Pancreas (tissue), 10 donors: ENCODE measurements at regions not wholly inside any gene's neighbourhood (a gene's known extent, or its start where the extent isn't known, plus 50 kb on each side); places are given as distances from the start of the nearest gene placed in this dataset.

Experiments used
- ATAC-seq, 4 donors: fragments of 200-7000 bp; cut with Tn5 transposase; one replicate each; pipeline versions ENCODE4 v1.8.0 to v1.9.1; 2020; ENCODE audit warnings: mild to moderate bottlenecking in 4 of 4, moderate library complexity in 4 of 4
- DNase-seq, 6 donors: peaks; one replicate each; pipeline ENCODE4 v3.0.0-alpha.2; 2020
- FAIRE-seq: peaks from 2 replicates; lab custom pipeline; 2012; peaks lifted over from hg19 to GRCh38; lab: Jason Lieb, UNC
- H3K27ac ChIP-seq, 4 donors: fragments of 200-600 bp; sonication (generic); 1 replicate in 3 of 4; 2 replicates in 1 of 4; pipeline versions ENCODE4 v1.5.0 to v1.8.0; 2020
- H3K27me3 ChIP-seq, 4 donors: fragments of 200-600 bp; one replicate each; pipeline ENCODE4 v1.8.0; 2021
- H3K36me3 ChIP-seq, 3 donors: fragments of 200-600 bp; sonication (generic) in 1 of 3; one replicate each; pipeline versions ENCODE4 v1.5.0 to v1.8.0; 2020 to 2021
- H3K4me1 ChIP-seq, 3 donors: fragments of 200-600 bp; one replicate each; pipeline ENCODE4 v1.8.0; 2021
- H3K4me3 ChIP-seq, 4 donors: fragments of 200-600 bp; sonication (generic) in 2 of 4; one replicate each; pipeline versions ENCODE4 v1.5.0 to v1.8.0; 2020 to 2021
- H3K9me3 ChIP-seq, 4 donors: fragments of 200-600 bp; one replicate each; pipeline ENCODE4 v1.8.0; 2021
- WGBS, 2 donors: extraction: QIAGEN DNeasy Blood & Tissue Kit; methylation state at CpG; one replicate each; pipeline ENCODE4 v1.1.7; 2013; 5-methylcytosine and 5-hydroxymethylcytosine counted together
- intact Hi-C, 3 donors: fragments of 100-400 bp; cut with DNase I; formaldehyde crosslinking; loops; one replicate each; pipeline versions ENCODE4 v1.11.1 to v1.14.2; 2022
- TF ChIP-seq, protein P1 (sequence below), 4 donors: fragments of 200-600 bp; sonication (generic) in 3 of 4; IDR thresholded peaks; one replicate each; pipeline versions ENCODE4 v1.5.0 to v1.8.0; 2021; ENCODE audit warnings: antibody characterized with exemption in 4 of 4
- donor health status: healthy with polysubstance abuse.
- donor health status: DM: no; HTN: no; CAD: no; lungs with moderate emphysema.
- donor health status: DM: no; HTN: no; CAD: no.
- donor health status: control.
- donor health status: control.
- donor health status: Bipolar disorder and iron deficiency.
- donor health status: DM: yes; HTN: yes; CAD: no.
- donor health status: DM: no; HTN: no; CAD: no.
- donor health status: DM: no; HTN: no; CAD: no.
- donor health status: DM: yes; HTN: yes; CAD: no.

GRCh38 chr2:235113854-235114253 lies 162.0 kb downstream of the SH3BP4 start:
- Histone ChIP-seq H3K27me3 (no peaks in the 10 kb centered on the region), H3K4me1 (no peaks in the 10 kb centered on the region), H3K36me3 (no peaks in the 10 kb centered on the region), H3K9me3 (no peaks in the 10 kb centered on the region), H3K27ac (no peak overlapping the region), H3K4me3 (no peak overlapping the region)
- TF ChIP-seq, protein P1, sequence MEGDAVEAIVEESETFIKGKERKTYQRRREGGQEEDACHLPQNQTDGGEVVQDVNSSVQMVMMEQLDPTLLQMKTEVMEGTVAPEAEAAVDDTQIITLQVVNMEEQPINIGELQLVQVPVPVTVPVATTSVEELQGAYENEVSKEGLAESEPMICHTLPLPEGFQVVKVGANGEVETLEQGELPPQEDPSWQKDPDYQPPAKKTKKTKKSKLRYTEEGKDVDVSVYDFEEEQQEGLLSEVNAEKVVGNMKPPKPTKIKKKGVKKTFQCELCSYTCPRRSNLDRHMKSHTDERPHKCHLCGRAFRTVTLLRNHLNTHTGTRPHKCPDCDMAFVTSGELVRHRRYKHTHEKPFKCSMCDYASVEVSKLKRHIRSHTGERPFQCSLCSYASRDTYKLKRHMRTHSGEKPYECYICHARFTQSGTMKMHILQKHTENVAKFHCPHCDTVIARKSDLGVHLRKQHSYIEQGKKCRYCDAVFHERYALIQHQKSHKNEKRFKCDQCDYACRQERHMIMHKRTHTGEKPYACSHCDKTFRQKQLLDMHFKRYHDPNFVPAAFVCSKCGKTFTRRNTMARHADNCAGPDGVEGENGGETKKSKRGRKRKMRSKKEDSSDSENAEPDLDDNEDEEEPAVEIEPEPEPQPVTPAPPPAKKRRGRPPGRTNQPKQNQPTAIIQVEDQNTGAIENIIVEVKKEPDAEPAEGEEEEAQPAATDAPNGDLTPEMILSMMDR (IDR thresholded peaks at IDR 0.05) = no peak
- WGBS, 2 donors = 61 to 65% methylated on average over 10 of the region's 10 CpGs
- FAIRE-seq = no peak
- peak in 1 of 6 donors; percentile 53 for DNase-seq
- intact Hi-C loops = loop anchor here in 2 of 3 donors (5.0 to 10.0 kb wide), 2 partner anchors 562 to 979 kb away; no protein-coding TSS in a partner anchor
- no peak for ATAC-seq

DNA sequence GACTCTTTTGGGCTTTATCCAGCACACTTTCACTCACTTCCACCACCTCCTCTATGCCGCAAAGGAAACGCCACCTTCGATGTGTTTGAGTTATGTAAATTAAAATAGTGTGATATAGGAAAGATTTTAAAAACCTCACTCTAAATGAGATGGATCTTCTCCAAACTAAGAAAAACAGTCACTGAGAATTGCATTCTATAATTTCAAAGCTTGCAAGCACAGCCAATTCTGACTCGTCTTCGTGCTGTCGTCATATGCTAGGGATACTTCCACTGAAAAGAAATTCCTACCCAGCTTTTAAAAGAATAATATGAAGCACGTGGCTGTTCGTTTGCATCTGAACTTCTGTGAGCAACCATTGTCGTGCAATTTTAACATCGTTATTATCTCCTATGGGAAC lies 162.5 kb downstream of the SH3BP4 start:
- DNase-seq = no peak
- H3K4me1 ChIP-seq = no peaks in the 10 kb centered on the region
- no peak for FAIRE-seq
- H3K36me3 ChIP-seq = no peaks in the 10 kb centered on the region
- no peaks in the 10 kb centered on the region for H3K9me3 ChIP-seq
- TF ChIP-seq, protein P1 (IDR thresholded peaks at IDR 0.05) = no peak
- ATAC-seq = no peak
- H3K4me3 ChIP-seq = no peak overlapping the region
- no peaks in the 10 kb centered on the region for H3K27me3 ChIP-seq
- intact Hi-C loops = loop anchor here in 2 of 3 donors (5.0 to 10.0 kb wide), 2 partner anchors 562 to 979 kb away; no protein-coding TSS in a partner anchor
- H3K27ac ChIP-seq = no peak overlapping the region
- 83 to 89% methylated on average over 10 of the region's 10 CpGs for WGBS, 2 donors

GRCh38 chr2:235115521-235115920 lies 163.7 kb downstream of the SH3BP4 start:
- 82 to 85% methylated on average over 4 of the region's 4 CpGs for WGBS, 2 donors
- TF ChIP-seq, protein P1 (IDR thresholded peaks at IDR 0.05) = no peak
- intact Hi-C loops = loop anchor here in 1 of 3 donors (10.0 kb wide), 1 partner anchor 981 kb away; no protein-coding TSS in a partner anchor

DNA sequence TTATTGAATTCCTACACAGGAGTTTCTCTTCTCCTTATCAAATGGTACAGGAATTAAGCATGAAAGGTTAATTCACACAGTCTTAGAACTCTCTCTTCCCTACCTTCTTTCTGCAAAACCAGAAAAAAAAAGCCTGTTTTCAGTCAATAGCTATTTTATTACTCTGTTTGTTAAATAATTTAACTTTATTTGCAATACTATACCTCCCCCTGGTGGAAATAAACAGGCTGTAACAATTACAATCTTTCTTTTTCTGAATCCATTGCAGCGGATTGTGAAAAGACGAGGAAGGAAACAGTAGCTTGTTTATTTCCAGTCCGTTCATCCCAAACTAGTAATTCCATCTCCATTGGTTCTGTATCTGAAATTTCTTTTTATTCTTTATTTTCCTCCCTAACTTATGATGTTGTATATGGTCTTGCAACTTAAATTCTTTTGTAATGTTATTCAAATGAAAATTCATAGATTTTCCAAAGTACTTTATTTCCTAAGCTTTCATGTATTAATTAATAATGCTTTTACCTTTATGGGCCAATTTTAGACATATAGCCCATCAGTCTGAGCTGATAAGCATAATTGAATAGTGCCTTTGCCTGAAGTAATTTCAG lies 165.2 kb downstream of the SH3BP4 start:
- Histone ChIP-seq H3K4me1 (no peaks in the 10 kb centered on the region), H3K4me3 (no peak overlapping the region), H3K27ac (no peak overlapping the region), H3K36me3 (no peaks in the 10 kb centered on the region), H3K27me3 (no peaks in the 10 kb centered on the region), H3K9me3 (no peaks in the 10 kb centered on the region)
- DNase-seq = no peak
- intact Hi-C loops = loop anchor here in 1 of 3 donors (10.0 kb wide), 1 partner anchor 982 kb away; no protein-coding TSS in a partner anchor
- WGBS, 2 donors = 3 to 5% methylated on average over 3 of the region's 3 CpGs
- TF ChIP-seq, protein P1 (IDR thresholded peaks at IDR 0.05) = peak; percentile 32 to 64 (median 52)
- peak; percentile 55 to 80 (median 65) for ATAC-seq
- FAIRE-seq = peak; percentile 90

More at GRCh38 chr2:235115521-235115920, 163.7 kb downstream of the SH3BP4 start:
- no peak for FAIRE-seq
- Histone ChIP-seq H3K9me3 (no peaks in the 10 kb centered on the region), H3K27ac (no peak overlapping the region), H3K27me3 (no peaks in the 10 kb centered on the region), H3K36me3 (no peaks in the 10 kb centered on the region), H3K4me1 (no peaks in the 10 kb centered on the region), H3K4me3 (no peak overlapping the region)
- ATAC-seq = no peak
- DNase-seq = no peak

GRCh38 chr2:235126768-235127167 lies 175.0 kb downstream of the SH3BP4 start:
- TF ChIP-seq, protein P1 (IDR thresholded peaks at IDR 0.05) = no peak
- WGBS, 2 donors = 69 to 71% methylated on average over 3 of the region's 3 CpGs
- ATAC-seq = no peak
- no peaks in the 10 kb centered on the region for H3K36me3 ChIP-seq
- intact Hi-C loops = no loop called here
- no peak overlapping the region for H3K27ac ChIP-seq
- no peak for FAIRE-seq
- H3K4me3 ChIP-seq = no peak overlapping the region
- H3K27me3 ChIP-seq = no peaks in the 10 kb centered on the region
- DNase-seq = no peak
- H3K9me3 ChIP-seq = no peaks in the 10 kb centered on the region
- H3K4me1 ChIP-seq = no peaks in the 10 kb centered on the region
